ENCODE measurements at regions not wholly inside any gene's neighbourhood (a gene's known extent, or its start where the extent isn't known, plus 50 kb on each side); places are given as distances from the start of the nearest gene placed in this dataset.

- no peak overlapping the region for H3K9ac ChIP-seq (ENCODE audit: low read depth, low read length)
- ATAC-seq (ENCODE audit: insufficient read depth, low read depth): no peak
- no peak overlapping the region for H3K4me2 ChIP-seq (ENCODE audit: insufficient read depth, low read length)
- no peak overlapping the region for H3K4me3 ChIP-seq (ENCODE audit: low read depth in 1 of 2, low read length in 2 of 2)
- H3K9me3 ChIP-seq (ENCODE audit: insufficient read depth, low read length, severe bottlenecking): no peaks in the 10 kb centered on the region
- H3K27me3 ChIP-seq (ENCODE audit: insufficient read depth, low read length, poor library complexity): no peaks in the 10 kb centered on the region
- DNase-seq: no peak
- no peaks in the 10 kb centered on the region for H4K20me1 ChIP-seq (ENCODE audit: insufficient read depth, low read length)
- TF ChIP-seq EZH2 (IDR thresholded peaks at IDR 0.05; ENCODE audit: borderline replicate concordance, low read depth, low read length, severe bottlenecking) (no peak), CTCF (IDR thresholded peaks at IDR 0.05; ENCODE audit: borderline replicate concordance, extremely low read depth, low read length, poor library complexity, severe bottlenecking) (no peak)
- no peaks in the 10 kb centered on the region for H3K36me3 ChIP-seq (ENCODE audit: insufficient read depth, low read length)
- no peak overlapping the region for H3K27ac ChIP-seq (ENCODE audit: low read length)
- H3K79me2 ChIP-seq (ENCODE audit: insufficient read depth, low read length): no peaks in the 10 kb centered on the region
- H2AFZ ChIP-seq (ENCODE audit: low read depth, low read length): no peak overlapping the region
- no peaks in the 10 kb centered on the region for H3K4me1 ChIP-seq (ENCODE audit: insufficient read depth, low read length)
Measured at GRCh38 chr15:81863162-81863561, 182.7 kb downstream of the MEX3B start.

GRCh38 chr15:81859737-81860516, 185.9 kb downstream of the MEX3B start:
- H4K20me1 ChIP-seq (ENCODE audit: insufficient read depth, low read length): no peaks in the 10 kb centered on the region
- no peak overlapping the region for H3K4me3 ChIP-seq (ENCODE audit: low read depth in 1 of 2, low read length in 2 of 2)
- no peak overlapping the region for H3K4me2 ChIP-seq (ENCODE audit: insufficient read depth, low read length)
- H3K27me3 ChIP-seq (ENCODE audit: insufficient read depth, low read length, poor library complexity): no peaks in the 10 kb centered on the region
- no peak overlapping the region for H3K27ac ChIP-seq (ENCODE audit: low read length)
- H3K4me1 ChIP-seq (ENCODE audit: insufficient read depth, low read length): no peaks in the 10 kb centered on the region
- no peak overlapping the region for H3K9ac ChIP-seq (ENCODE audit: low read depth, low read length)
- H2AFZ ChIP-seq (ENCODE audit: low read depth, low read length): no peak overlapping the region
- no peaks in the 10 kb centered on the region for H3K36me3 ChIP-seq (ENCODE audit: insufficient read depth, low read length)
- TF ChIP-seq CTCF (IDR thresholded peaks at IDR 0.05; ENCODE audit: borderline replicate concordance, extremely low read depth, low read length, poor library complexity, severe bottlenecking): no peak
- no peak for TF ChIP-seq EZH2 (IDR thresholded peaks at IDR 0.05; ENCODE audit: borderline replicate concordance, low read depth, low read length, severe bottlenecking)
- no peaks in the 10 kb centered on the region for H3K79me2 ChIP-seq (ENCODE audit: insufficient read depth, low read length)
- no peak for DNase-seq
- ATAC-seq (ENCODE audit: insufficient read depth, low read depth): no peak
- no peaks in the 10 kb centered on the region for H3K9me3 ChIP-seq (ENCODE audit: insufficient read depth, low read length, severe bottlenecking)

- ATAC-seq (ENCODE audit: insufficient read depth, low read depth) (no peak), DNase-seq (no peak)
- no peak overlapping the region for H3K4me2 ChIP-seq (ENCODE audit: insufficient read depth, low read length)
- no peaks in the 10 kb centered on the region for H3K9me3 ChIP-seq (ENCODE audit: insufficient read depth, low read length, severe bottlenecking)
- no peak overlapping the region for H2AFZ ChIP-seq (ENCODE audit: low read depth, low read length)
- H3K4me1 ChIP-seq (ENCODE audit: insufficient read depth, low read length): no peaks in the 10 kb centered on the region
- H3K4me3 ChIP-seq (ENCODE audit: low read depth in 1 of 2, low read length in 2 of 2): no peak overlapping the region
- no peaks in the 10 kb centered on the region for H4K20me1 ChIP-seq (ENCODE audit: insufficient read depth, low read length)
- no peaks in the 10 kb centered on the region for H3K79me2 ChIP-seq (ENCODE audit: insufficient read depth, low read length)
- no peaks in the 10 kb centered on the region for H3K36me3 ChIP-seq (ENCODE audit: insufficient read depth, low read length)
- TF ChIP-seq CTCF (IDR thresholded peaks at IDR 0.05; ENCODE audit: borderline replicate concordance, extremely low read depth, low read length, poor library complexity, severe bottlenecking): no peak
- TF ChIP-seq EZH2 (IDR thresholded peaks at IDR 0.05; ENCODE audit: borderline replicate concordance, low read depth, low read length, severe bottlenecking): no peak
- no peak overlapping the region for H3K27ac ChIP-seq (ENCODE audit: low read length)
- no peak overlapping the region for H3K9ac ChIP-seq (ENCODE audit: low read depth, low read length)
- H3K27me3 ChIP-seq (ENCODE audit: insufficient read depth, low read length, poor library complexity): no peaks in the 10 kb centered on the region
Measured at GRCh38 chr15:81858586-81858985, 187.2 kb downstream of the MEX3B start.

Measured in DND-41 (cell line).